AG04450 (cell line): ENCODE measurements at regions not wholly inside any gene's neighbourhood (a gene's known extent, or its start where the extent isn't known, plus 50 kb on each side); places are given as distances from the start of the nearest gene placed in this dataset.

Experiments
- CTCF ChIA-PET: fragments of 300-600, 350-600 bp; formaldehyde crosslinking; extraction: SDS; loops from one replicate; lab custom pipeline; 2022; ENCODE audit warnings: antibody characterized with exemption, inconsistent platforms; lab: Charles Lee
- POLR2A ChIA-PET: fragments of 350-600 bp; formaldehyde crosslinking; extraction: SDS; loops from one replicate; lab custom pipeline; 2021; ENCODE audit warnings: antibody characterized with exemption, inconsistent platforms; lab: Yijun Ruan, JAX
- DNase-seq: peaks from one replicate; pipeline ENCODE4 v3.0.0-alpha.2; 2011; ENCODE audit warnings: low read depth, low spot score
- H3K27ac ChIP-seq: one replicate; pipeline ENCODE4 v1.5.1; 2012; ENCODE audit warnings: low read depth, low read length, control low read depth
- H3K27me3 ChIP-seq: one replicate; pipeline ENCODE4 v1.6.0; 2012; ENCODE audit warnings: low read length; ENCODE audit not compliant: control insufficient read depth, insufficient read depth
- H3K4me3 ChIP-seq: 2 replicates; pipeline ENCODE4 v1.5.1; 2011; ENCODE audit warnings: mild to moderate bottlenecking, low read depth, low read length, control low read depth
- H3K9me3 ChIP-seq: 2 replicates; pipeline ENCODE4 v1.5.1; 2012; ENCODE audit warnings: low read length; ENCODE audit not compliant: control insufficient read depth, insufficient read depth
- CTCF ChIP-seq: IDR thresholded peaks from 2 replicates; pipeline ENCODE4 v1.5.1; 2011; ENCODE audit warnings: low read depth, low read length, control low read depth, inconsistent platforms

- POLR2A ChIA-PET: no interaction called here
- CTCF ChIA-PET: no interaction called here
- H3K27ac ChIP-seq: no peak overlapping the region
- no peak for TF ChIP-seq CTCF
- H3K9me3 ChIP-seq: no peaks in the 10 kb centered on the region
- no peak overlapping the region for H3K4me3 ChIP-seq
- peaks cover 4% of the 10 kb centered on the region for H3K27me3 ChIP-seq
- no peak for DNase-seq
These were observed 374.6 kb upstream of the ARID1B start for GRCh38 chr6:156402628-156403027.

GRCh38 chr6:156402227-156402626 lies 375.0 kb upstream of the ARID1B start:
- TF ChIP-seq CTCF: no peak
- Histone ChIP-seq H3K27me3 (peaks cover 7% of the 10 kb centered on the region), H3K27ac (no peak overlapping the region), H3K9me3 (no peaks in the 10 kb centered on the region), H3K4me3 (no peak overlapping the region)
- CTCF ChIA-PET: no interaction called here
- DNase-seq: no peak
- POLR2A ChIA-PET: no interaction called here

GRCh38 chr6:156400487-156400886 lies 376.7 kb upstream of the ARID1B start:
- TF ChIP-seq CTCF: no peak
- peaks cover 14% of the 10 kb centered on the region for H3K27me3 ChIP-seq
- peaks cover 3% of the 10 kb centered on the region; the same call in 1 of the 2 replicates for H3K9me3 ChIP-seq
- H3K4me3 ChIP-seq: no peak overlapping the region
- POLR2A ChIA-PET: no interaction called here
- H3K27ac ChIP-seq: no peak overlapping the region
- CTCF ChIA-PET: no interaction called here
- DNase-seq: no peak

- Histone ChIP-seq H3K27ac (no peak overlapping the region), H3K27me3 (peaks cover 14% of the 10 kb centered on the region), H3K9me3 (peaks cover 3% of the 10 kb centered on the region; the same call in 1 of the 2 replicates), H3K4me3 (no peak overlapping the region)
- no peak for TF ChIP-seq CTCF
- ChIA-PET CTCF (no interaction called here), POLR2A (no interaction called here)
- DNase-seq: no peak
These were observed 378.2 kb upstream of the ARID1B start for GRCh38 chr6:156398966-156399365.

- POLR2A ChIA-PET: no interaction called here
- peaks cover 3% of the 10 kb centered on the region; the same call in 1 of the 2 replicates for H3K9me3 ChIP-seq
- TF ChIP-seq CTCF: no peak
- no peak overlapping the region for H3K4me3 ChIP-seq
- H3K27ac ChIP-seq: no peak overlapping the region
- CTCF ChIA-PET: no interaction called here
- peaks cover 14% of the 10 kb centered on the region for H3K27me3 ChIP-seq
- DNase-seq: no peak
These were observed 378.8 kb upstream of the ARID1B start for GRCh38 chr6:156398371-156398770.
